CD4-positive, alpha-beta T cell treated with Interleukin-17A for 1 hour (primary cell): ENCODE measurements at regions not wholly inside any gene's neighbourhood (a gene's known extent, or its start where the extent isn't known, plus 50 kb on each side); places are given as distances from the start of the nearest gene placed in this dataset.
"Not testable (repeated sequence)": the region's sequence is repeated elsewhere in the genome, so short reads cannot be mapped to it uniquely, and the experiment has no call there.

Source experiments
- DNase-seq: peaks from one replicate; pipeline ENCODE4 v3.0.0-alpha.2; 2020

DNA sequence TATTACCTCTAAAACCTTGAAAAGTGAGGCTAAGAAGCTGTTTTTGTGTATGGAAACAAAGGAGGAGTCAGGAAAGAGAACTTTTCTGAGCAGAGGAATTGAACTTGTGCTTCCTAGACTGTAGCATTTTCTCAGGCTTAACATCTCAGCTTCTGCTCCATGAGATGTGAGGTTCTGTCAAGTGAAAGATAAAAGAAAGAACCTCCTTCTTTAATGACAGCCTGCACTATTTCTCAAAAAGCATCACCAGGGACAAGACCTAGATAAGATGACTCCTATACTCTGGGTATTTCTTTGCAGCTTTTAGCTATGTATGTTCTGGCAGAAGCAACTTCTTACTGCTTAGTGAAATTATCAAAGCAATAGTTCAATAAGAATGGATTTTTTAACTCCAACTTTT, 87.6 kb upstream of the KCNQ5 start:
- no peak for DNase-seq

DNA sequence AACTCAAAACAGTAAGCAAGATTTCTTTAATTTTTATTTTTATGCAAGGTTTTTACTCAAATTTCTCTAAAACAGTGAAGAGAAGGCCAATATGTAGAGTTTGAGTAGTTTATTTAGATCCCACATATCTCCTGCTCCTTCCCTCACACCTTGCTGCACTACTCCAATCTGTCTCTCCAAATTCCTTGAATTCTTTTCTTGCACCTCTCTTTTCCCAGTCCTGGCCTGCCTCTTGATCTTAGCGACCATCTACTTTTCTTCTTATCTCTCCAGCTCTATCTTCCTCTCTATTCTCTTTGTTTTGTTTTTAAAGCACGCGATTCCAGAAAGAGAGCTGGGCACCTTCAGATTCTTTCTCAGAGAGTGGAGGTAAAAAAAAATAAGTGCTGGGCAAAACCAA, 86.7 kb upstream of the KCNQ5 start:
- DNase-seq = no peak

DNA sequence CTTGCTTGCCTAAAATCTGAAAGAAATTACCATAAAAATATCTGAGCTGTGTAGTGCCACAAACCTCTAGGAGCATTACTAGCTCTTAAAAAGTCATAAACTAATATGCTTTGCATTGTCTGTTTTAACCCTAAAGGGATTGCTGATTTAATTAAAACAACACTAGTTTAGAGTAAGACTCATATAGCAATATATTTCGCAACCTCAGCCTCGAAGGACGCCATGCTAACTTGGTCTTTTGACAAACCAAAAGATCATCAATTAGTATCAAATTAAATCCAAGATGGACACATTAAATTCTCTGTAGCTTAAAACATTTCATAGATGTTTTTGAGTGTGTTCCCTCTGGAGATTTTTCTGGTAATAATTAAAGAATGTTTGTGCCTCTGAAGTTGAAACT, 74.8 kb upstream of the KCNQ5 start:
- DNase-seq = no peak

DNA sequence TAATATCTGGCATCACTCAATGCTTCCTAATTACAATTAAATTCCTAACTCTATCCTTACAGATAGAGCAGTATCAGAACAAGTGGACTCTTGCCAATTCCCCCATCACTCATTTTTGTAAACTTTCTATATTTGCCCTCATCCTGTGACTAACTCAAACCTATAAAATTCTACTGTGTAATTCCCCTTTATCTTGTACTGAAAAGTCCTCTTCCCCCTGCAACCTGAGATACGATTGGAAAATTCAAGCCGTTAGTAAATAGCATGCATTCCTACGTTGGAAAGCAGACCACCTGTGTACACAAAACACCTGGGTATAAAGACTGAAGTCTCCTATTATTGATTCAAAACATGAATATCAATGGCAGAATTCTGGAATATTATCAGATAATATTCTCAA, 70.4 kb upstream of the KCNQ5 start:
- no peak for DNase-seq

DNA sequence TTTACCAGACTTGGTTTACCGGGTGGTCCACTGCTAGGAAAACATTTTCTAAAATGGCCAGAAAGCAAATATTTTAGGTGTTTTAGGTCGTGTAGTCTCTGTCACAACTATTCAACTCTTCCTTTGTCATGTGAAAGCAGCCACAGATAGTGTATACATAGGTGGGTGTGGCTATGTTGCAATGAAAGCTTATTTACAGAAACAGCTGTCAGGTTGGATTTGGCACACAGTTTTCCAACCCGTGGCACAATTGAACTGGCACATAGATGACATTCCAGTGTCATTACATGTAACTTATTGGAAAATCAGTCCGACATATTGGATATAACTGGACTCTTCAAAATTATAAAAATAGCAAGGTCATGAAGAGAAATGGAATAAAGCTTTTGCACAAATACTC, 68.9 kb upstream of the KCNQ5 start:
- no peak for DNase-seq

DNA sequence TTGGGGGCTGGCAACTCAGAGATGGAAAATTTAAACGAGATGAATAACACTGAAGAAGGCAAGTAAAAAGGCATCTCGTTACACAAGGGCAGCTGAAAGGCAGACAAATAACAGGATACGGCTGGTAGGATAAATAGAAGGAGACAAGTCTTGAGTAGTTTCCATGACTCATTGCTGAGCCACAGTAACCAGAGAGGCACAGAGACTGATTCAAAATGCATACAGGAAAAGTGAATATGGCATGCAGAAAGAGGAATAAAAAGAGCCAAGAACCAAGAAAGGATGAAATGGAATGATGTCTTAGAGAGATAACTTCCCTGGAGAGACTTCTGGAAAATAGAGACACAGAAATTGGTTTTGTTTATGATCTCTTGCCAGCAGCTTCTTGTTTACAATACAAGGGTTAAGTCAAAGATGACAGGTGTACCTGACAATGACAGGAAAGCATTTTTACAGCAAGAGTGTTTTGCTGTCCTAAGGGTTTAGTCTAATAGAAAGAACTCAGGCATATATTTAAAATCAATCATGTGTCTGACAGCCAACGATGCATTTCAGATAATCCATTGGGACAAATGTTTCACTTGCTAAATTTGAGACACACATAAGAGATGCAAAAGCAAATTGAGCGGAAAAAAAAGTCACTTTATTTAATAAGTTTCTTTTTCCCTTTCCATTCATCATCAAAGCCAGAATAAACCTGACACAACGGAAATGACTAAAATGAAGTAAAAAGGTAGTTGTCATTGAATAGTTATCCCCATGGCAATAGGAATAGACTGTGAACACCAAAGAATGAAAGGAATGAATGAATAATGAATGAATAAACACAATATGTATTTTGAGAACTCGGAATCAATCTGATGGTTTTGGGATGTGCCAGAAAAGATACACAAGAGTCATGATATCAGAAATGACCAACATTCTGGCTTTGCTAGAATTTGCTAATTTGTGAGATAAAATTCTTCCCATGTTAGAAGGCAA, 68.0 kb upstream of the KCNQ5 start:
- DNase-seq = no peak

DNA sequence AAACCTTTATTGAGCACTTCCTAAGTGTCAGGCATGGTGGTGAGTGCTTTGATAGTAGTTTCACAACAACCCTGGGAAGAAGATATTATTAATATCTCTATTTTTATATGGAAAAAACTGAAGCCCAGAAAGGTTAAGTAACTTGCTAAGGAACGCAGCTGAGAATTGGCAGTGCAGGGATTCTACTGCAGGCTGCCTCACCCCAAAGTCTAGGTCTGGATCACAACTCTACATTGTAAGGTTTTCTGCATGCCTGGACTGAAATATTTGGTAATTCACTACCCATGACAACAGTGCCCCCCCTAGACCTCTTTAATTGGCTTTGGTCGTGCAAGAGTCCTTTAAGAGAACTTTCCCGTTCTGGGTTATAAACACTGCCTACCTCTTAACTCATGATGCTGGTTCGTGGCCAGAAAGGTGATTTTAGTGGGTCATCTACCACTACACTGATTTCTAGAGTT, 67.1 kb upstream of the KCNQ5 start:
- no peak for DNase-seq

DNA sequence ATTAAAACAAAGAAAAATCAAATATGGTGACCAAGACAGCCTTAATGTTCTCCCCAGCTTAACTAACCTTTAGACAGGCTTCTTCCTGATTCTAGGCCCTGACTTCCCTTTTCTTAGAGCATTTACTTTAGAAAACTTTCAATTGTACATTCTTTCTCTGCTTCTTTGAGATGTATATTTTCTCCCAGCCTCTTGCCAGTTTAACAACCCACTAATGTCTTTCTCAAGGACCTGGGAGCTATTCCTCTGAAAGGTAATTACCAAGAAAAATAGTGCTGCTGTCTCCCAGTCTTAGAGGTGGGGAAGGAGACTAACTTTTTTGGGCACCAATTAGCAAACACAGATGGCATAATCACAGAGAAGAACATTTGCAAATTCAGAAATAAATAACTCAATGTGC, 62.8 kb upstream of the KCNQ5 start:
- DNase-seq = no peak

DNA sequence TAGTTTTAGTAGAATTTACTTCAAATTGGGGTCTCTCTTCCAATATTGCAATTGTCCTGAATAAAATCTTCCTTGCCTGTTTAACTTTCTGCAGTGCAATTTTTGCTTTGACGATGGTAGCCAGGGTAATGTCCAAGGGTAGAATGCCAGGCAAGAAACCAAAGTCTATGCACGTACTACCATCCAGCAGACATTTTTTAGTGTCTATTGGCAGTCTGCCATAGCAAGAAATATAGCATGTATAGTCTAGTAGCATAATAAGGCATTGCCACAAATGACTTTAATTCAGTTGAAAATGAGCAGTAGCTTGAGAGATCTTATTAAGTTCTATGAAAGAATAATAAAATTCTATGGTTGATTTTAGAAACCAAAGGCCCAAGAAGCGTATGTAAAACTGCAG, 62.3 kb upstream of the KCNQ5 start:
- DNase-seq = no peak

DNA sequence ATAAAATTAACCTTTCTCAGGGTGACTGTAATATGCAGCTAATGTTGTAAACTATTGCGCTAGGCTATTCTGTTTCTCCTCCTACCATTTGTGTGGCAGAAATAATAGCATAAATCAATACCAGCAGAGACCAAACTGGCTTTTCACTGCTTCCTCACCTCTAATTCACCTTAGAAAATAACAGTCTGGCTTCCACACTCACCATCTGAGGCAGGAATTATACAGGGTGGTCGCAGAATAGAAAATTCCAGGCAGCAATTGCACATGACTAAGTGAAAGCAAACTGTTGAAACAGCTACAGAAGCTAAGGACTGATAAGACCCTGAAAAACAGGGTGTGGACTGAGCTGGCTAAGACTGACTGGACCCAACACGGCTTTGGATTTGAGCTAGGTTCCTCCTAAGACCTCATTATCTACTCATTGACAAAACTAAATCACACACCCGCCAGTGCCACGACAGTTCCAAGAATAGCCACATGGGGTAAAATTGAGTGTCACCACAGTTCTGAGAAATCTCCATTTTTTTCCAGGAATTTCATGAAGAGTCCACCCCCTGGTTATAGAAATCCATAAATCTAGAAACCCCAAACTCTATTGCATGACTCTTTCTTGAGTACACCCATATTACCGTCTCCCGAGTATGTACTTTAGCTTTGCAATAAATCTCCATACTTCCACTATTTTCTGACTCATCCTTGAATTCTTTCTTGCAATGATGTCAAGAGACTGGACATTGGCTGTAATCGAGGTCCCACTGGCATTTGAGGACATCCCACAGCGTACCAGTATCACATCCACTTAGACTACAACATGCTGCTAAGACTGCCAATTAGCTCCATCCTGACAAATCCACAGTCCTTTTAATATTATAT, 60.9 kb upstream of the KCNQ5 start:
- no peak for DNase-seq

DNA sequence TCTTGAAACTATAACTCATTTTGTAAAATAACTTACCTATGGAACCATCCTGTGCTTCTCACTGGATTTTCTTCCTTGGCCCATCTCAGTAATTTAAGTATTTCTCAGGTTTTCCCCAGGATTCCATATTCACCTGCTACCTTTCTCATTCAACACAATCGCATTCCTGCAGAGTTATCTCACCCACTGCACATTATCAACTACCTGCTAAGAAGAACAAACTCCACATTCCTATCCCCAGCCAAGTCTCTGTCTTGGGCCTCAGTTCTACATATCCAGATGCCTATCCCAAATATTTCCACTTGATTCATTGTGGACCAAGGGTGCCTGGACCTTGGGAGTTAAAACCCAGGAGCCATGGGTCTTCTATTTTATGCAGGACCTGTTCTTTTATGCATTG, 60.2 kb upstream of the KCNQ5 start:
- no peak for DNase-seq

DNA sequence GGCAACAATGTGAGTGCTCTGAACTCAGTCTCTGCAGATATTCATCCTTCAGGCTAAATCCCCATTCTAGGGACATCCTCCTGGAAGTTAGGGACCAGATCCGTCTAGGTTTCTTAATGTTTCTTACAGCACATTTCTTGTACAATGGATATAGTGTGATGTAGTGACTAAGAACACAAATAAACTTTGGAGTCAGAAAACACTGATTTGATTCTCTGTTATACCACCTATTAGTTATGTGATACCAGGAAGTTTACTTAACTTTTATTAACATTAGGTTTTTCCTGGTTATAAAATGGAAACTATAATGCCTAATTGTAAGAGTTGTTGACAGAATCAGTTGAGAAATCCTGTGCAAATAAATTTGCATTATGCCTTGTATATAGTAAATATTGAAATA, 57.6 kb upstream of the KCNQ5 start:
- DNase-seq = no peak

DNA sequence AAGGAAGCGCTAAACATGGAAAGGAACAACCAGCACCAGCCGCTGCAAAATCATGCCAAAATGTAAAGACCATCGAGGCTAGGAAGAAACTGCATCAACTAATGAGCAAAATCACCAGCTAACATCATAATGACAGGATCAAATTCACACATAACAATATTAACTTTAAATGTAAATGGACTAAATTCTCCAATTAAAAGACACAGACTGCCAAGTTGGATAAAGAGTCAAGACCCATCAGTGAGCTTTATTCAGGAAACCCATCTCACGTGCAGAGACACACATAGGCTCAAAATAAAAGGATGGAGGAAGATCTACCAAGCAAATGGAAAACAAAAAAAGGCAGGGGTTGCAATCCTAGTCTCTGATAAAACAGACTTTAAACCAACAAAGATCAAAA, 49.9 kb upstream of the KCNQ5 start:
- not testable (repeated sequence) for DNase-seq
